HG02938 (cell line): ENCODE measurements at regions not wholly inside any gene's neighbourhood (a gene's known extent, or its start where the extent isn't known, plus 50 kb on each side); places are given as distances from the start of the nearest gene placed in this dataset.

Source experiments
- ATAC-seq: cut with Tn5 transposase; IDR thresholded peaks from one replicate; pipeline ENCODE4 v1.9.1; 2021; ENCODE audit warnings: mild to moderate bottlenecking, moderate library complexity; ENCODE audit not compliant: unreplicated experiment

- ATAC-seq, result no peak
Observed at GRCh38 chr2:58521803-58522554, 280.9 kb upstream of the FANCL start.

GRCh38 chr2:58520903-58521302 lies 279.8 kb upstream of the FANCL start:
- no peak for ATAC-seq

- no peak for ATAC-seq
Observed at GRCh38 chr2:58517881-58518280, 276.8 kb upstream of the FANCL start.

- no peak for ATAC-seq
Observed at GRCh38 chr2:58516695-58517094, 275.6 kb upstream of the FANCL start.

- no peak for ATAC-seq
Observed at GRCh38 chr2:58515827-58516573, 274.9 kb upstream of the FANCL start.

- ATAC-seq, result no peak
Observed at GRCh38 chr2:58514252-58514651, 273.1 kb upstream of the FANCL start.

- ATAC-seq, result no peak
Observed at GRCh38 chr2:58512878-58513277, 271.8 kb upstream of the FANCL start.

GRCh38 chr2:58508006-58508405 lies 266.9 kb upstream of the FANCL start:
- ATAC-seq, result no peak

- no peak for ATAC-seq
Observed at GRCh38 chr2:58503918-58504317, 262.8 kb upstream of the FANCL start.

- no peak for ATAC-seq
Observed at GRCh38 chr2:58502931-58503330, 261.8 kb upstream of the FANCL start.

- no peak for ATAC-seq
Observed at GRCh38 chr2:58501371-58502160, 260.4 kb upstream of the FANCL start.

GRCh38 chr2:58497168-58497567 lies 256.0 kb upstream of the FANCL start:
- no peak for ATAC-seq

GRCh38 chr2:58495806-58496205 lies 254.7 kb upstream of the FANCL start:
- ATAC-seq, result no peak

GRCh38 chr2:58494071-58494501 lies 253.0 kb upstream of the FANCL start:
- ATAC-seq, result no peak

GRCh38 chr2:58484629-58485028 lies 243.5 kb upstream of the FANCL start:
- ATAC-seq, result no peak

- ATAC-seq, result no peak
Observed at GRCh38 chr2:58484221-58484620, 243.1 kb upstream of the FANCL start.

- no peak for ATAC-seq
Observed at GRCh38 chr2:58483307-58483706, 242.2 kb upstream of the FANCL start.

- no peak for ATAC-seq
Observed at GRCh38 chr2:58481670-58482069, 240.5 kb upstream of the FANCL start.

GRCh38 chr2:58480141-58480540 lies 239.0 kb upstream of the FANCL start:
- no peak for ATAC-seq

- ATAC-seq, result no peak
Observed at GRCh38 chr2:58479535-58480140, 238.5 kb upstream of the FANCL start.

- no peak for ATAC-seq
Observed at GRCh38 chr2:58476556-58476955, 235.4 kb upstream of the FANCL start.
